ENCODE measurements at regions not wholly inside any gene's neighbourhood (a gene's known extent, or its start where the extent isn't known, plus 50 kb on each side); places are given as distances from the start of the nearest gene placed in this dataset.

DNA sequence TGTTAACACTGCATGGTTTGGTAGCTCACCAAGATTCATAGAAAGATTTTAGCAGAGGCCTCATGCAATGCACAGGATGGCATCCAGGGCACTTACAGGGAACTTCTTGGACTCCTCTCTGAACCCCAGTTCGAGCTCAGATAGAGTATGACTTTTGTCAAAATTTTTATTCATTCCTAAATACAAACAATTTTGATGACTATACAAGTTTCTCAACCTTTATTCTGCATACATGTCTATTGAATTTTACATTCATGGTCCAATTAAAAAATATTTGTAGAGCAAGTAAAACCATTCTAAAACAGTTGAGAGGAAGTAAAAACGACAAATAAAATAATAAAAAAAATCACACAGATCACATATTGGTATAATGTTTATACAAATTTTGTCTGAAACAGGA is 219.0 kb upstream of the MAN1A1 start:
- Histone ChIP-seq H3K4me3 (replicated peaks; ENCODE audit: insufficient read depth, low read length) (no peak overlapping the region), H3K27me3 (ENCODE audit: insufficient read depth, poor library complexity, severe bottlenecking) (no peaks in the 10 kb centered on the region), H3K27ac (replicated peaks) (no peak overlapping the region)
- DNase-seq (ENCODE audit: low read depth in 1 of 2, low spot score in 1 of 2), result no peak
- TF ChIP-seq POLR2AphosphoS5 (IDR thresholded peaks at IDR 0.05; ENCODE audit: low read depth) (no peak), GABPA (IDR thresholded peaks at IDR 0.05; ENCODE audit: low read depth) (no peak), SPI1 (IDR thresholded peaks at IDR 0.05; ENCODE audit: borderline replicate concordance, low read depth) (no peak)
- TF ChIP-seq, protein P1, sequence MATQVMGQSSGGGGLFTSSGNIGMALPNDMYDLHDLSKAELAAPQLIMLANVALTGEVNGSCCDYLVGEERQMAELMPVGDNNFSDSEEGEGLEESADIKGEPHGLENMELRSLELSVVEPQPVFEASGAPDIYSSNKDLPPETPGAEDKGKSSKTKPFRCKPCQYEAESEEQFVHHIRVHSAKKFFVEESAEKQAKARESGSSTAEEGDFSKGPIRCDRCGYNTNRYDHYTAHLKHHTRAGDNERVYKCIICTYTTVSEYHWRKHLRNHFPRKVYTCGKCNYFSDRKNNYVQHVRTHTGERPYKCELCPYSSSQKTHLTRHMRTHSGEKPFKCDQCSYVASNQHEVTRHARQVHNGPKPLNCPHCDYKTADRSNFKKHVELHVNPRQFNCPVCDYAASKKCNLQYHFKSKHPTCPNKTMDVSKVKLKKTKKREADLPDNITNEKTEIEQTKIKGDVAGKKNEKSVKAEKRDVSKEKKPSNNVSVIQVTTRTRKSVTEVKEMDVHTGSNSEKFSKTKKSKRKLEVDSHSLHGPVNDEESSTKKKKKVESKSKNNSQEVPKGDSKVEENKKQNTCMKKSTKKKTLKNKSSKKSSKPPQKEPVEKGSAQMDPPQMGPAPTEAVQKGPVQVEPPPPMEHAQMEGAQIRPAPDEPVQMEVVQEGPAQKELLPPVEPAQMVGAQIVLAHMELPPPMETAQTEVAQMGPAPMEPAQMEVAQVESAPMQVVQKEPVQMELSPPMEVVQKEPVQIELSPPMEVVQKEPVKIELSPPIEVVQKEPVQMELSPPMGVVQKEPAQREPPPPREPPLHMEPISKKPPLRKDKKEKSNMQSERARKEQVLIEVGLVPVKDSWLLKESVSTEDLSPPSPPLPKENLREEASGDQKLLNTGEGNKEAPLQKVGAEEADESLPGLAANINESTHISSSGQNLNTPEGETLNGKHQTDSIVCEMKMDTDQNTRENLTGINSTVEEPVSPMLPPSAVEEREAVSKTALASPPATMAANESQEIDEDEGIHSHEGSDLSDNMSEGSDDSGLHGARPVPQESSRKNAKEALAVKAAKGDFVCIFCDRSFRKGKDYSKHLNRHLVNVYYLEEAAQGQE (IDR thresholded peaks at IDR 0.05; ENCODE audit: insufficient replicate concordance, low read depth), result no peak
- TF ChIP-seq, protein P2, sequence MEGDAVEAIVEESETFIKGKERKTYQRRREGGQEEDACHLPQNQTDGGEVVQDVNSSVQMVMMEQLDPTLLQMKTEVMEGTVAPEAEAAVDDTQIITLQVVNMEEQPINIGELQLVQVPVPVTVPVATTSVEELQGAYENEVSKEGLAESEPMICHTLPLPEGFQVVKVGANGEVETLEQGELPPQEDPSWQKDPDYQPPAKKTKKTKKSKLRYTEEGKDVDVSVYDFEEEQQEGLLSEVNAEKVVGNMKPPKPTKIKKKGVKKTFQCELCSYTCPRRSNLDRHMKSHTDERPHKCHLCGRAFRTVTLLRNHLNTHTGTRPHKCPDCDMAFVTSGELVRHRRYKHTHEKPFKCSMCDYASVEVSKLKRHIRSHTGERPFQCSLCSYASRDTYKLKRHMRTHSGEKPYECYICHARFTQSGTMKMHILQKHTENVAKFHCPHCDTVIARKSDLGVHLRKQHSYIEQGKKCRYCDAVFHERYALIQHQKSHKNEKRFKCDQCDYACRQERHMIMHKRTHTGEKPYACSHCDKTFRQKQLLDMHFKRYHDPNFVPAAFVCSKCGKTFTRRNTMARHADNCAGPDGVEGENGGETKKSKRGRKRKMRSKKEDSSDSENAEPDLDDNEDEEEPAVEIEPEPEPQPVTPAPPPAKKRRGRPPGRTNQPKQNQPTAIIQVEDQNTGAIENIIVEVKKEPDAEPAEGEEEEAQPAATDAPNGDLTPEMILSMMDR (IDR thresholded peaks at IDR 0.05; ENCODE audit: insufficient read depth, low read length), result no peak

DNA sequence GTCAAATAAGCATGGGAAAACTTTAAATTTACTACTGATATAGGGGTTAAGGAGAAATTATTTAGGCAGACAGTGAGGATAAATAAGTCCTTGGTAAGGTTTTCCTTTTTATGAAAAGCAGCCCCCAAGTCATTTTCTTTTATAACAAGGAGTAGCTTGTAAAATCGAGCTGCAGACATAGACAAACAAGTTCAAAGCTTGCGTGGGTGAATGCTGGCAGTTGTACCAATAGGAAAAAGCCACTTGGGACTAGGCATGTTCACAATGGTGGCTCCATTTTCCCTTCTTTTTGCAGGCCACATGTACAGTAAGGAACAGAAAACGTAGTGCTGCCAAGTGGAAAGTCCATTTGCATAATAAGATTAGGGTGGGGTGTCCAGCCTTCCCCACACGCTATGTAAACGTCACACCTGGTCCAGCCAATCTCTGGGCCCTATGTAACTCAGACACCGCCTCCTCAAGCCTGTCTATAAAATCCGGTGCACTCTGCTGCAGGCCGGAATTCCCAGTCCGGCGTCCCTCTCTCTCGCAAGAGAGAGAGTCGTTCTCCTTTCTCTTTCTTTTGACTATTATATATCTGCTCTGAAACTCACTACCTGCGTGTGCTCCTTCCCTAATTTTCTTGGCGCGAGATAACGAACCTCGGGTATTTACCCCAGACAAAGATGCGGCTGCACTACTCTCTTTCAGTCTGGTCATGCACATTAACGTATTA is 217.1 kb upstream of the MAN1A1 start:
- no peaks in the 10 kb centered on the region for H3K27me3 ChIP-seq (ENCODE audit: insufficient read depth, poor library complexity, severe bottlenecking)
- no peak overlapping the region for H3K27ac ChIP-seq (replicated peaks)
- no peak for DNase-seq (ENCODE audit: low read depth in 1 of 2, low spot score in 1 of 2)
- H3K4me3 ChIP-seq (replicated peaks; ENCODE audit: insufficient read depth, low read length), result no peak overlapping the region
- TF ChIP-seq GABPA (IDR thresholded peaks at IDR 0.05; ENCODE audit: low read depth) (no peak), POLR2AphosphoS5 (IDR thresholded peaks at IDR 0.05; ENCODE audit: low read depth) (no peak), SPI1 (IDR thresholded peaks at IDR 0.05; ENCODE audit: borderline replicate concordance, low read depth) (no peak)
- TF ChIP-seq, protein P1 (IDR thresholded peaks at IDR 0.05; ENCODE audit: insufficient replicate concordance, low read depth), result no peak
- TF ChIP-seq, protein P2 (IDR thresholded peaks at IDR 0.05; ENCODE audit: insufficient read depth, low read length), result no peak

DNA sequence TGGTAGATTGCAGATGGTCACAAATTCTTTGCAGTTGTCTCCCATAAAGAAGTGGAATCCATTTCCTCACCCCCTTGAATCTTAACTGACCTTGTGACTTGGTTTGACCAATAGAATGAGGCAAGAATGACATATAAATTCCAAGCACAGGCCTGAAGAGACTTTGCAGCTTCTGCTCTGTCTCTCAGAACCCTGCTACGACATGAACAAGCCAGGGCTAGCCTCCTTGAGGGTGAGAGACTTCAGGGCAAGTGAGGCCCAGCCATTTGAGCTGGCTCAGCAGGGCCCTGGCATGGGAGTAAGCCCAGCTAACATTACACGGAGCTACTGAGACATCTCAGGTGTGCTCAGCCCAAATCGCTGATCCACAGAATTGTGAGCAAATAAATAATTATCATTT is 216.3 kb upstream of the MAN1A1 start:
- DNase-seq (ENCODE audit: low read depth in 1 of 2, low spot score in 1 of 2), result no peak
- TF ChIP-seq SPI1 (IDR thresholded peaks at IDR 0.05; ENCODE audit: borderline replicate concordance, low read depth) (no peak), GABPA (IDR thresholded peaks at IDR 0.05; ENCODE audit: low read depth) (no peak), POLR2AphosphoS5 (IDR thresholded peaks at IDR 0.05; ENCODE audit: low read depth) (no peak)
- TF ChIP-seq, protein P1 (IDR thresholded peaks at IDR 0.05; ENCODE audit: insufficient replicate concordance, low read depth), result no peak
- TF ChIP-seq, protein P2 (IDR thresholded peaks at IDR 0.05; ENCODE audit: insufficient read depth, low read length), result no peak
- Histone ChIP-seq H3K4me3 (replicated peaks; ENCODE audit: insufficient read depth, low read length) (no peak overlapping the region), H3K27ac (replicated peaks) (no peak overlapping the region), H3K27me3 (ENCODE audit: insufficient read depth, poor library complexity, severe bottlenecking) (no peaks in the 10 kb centered on the region)

Measured in HL-60 (cell line).